Lower lobe of right lung (tissue), 2 donors: ENCODE measurements at regions not wholly inside any gene's neighbourhood (a gene's known extent, or its start where the extent isn't known, plus 50 kb on each side); places are given as distances from the start of the nearest gene placed in this dataset.
A peak's percentile ranks its signal among the peaks of the same experiment; 100 is the strongest.
"Not testable (repeated sequence)": the region's sequence is repeated elsewhere in the genome, so short reads cannot be mapped to it uniquely, and the experiment has no call there.

Experiments used
- ATAC-seq, 2 donors: fragments of 200-7000 bp; cut with Tn5 transposase; one replicate each; pipeline ENCODE4 v1.9.1; 2020 to 2022; ENCODE audit warnings: mild to moderate bottlenecking in 2 of 2, moderate library complexity in 2 of 2
- DNase-seq: peaks from one replicate; pipeline ENCODE4 v3.0.0-alpha.2; 2020
- H3K27ac ChIP-seq: fragments of 200-600 bp; one replicate; pipeline ENCODE4 v1.8.0; 2022
- H3K27me3 ChIP-seq: fragments of 200-600 bp; one replicate; pipeline ENCODE4 v1.8.0; 2022; ENCODE audit warnings: low read depth
- H3K36me3 ChIP-seq: fragments of 200-600 bp; one replicate; pipeline ENCODE4 v1.8.0; 2022; ENCODE audit warnings: mild to moderate bottlenecking
- H3K4me1 ChIP-seq: fragments of 200-600 bp; one replicate; pipeline ENCODE4 v1.8.0; 2022
- H3K4me3 ChIP-seq: fragments of 200-600 bp; one replicate; pipeline ENCODE4 v1.8.0; 2022; ENCODE audit warnings: mild to moderate bottlenecking
- H3K9me3 ChIP-seq: fragments of 200-600 bp; one replicate; pipeline ENCODE4 v1.8.0; 2022
- intact Hi-C: fragments of 100-400 bp; cut with DNase I; formaldehyde crosslinking; loops from one replicate; pipeline ENCODE4 v1.11.0; 2022
- TF ChIP-seq, protein P1 (sequence below): fragments of 200-600 bp; IDR thresholded peaks from one replicate; pipeline ENCODE4 v1.8.0; 2022; ENCODE audit warnings: antibody characterized with exemption, mild to moderate bottlenecking
- donor health status: DM: no; HTN: yes; CAD: no; lungs with severe emphysema.

DNA sequence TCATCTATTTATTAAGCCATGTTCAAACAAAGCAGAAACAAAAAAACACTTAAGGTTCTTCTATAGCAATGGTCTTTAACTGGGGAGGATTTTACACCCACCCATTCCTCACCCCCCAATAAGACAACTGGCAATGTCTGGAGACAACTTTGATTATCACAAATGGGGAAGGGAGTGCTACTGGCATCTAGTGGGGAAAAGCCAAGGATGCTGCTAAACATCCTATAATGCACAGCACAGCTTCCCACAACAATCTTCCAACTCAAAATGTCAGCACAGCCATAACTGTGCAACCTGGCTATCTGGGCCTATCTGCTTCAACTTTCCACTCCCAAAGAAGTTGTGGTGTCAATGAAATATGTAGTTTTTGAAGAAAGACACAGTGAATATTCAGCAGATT, 1044.4 kb downstream of the CDH8 start:
- Histone ChIP-seq H3K4me1 (no peaks in the 10 kb centered on the region), H3K27me3 (no peaks in the 10 kb centered on the region), H3K4me3 (no peak overlapping the region), H3K9me3 (no peaks in the 10 kb centered on the region), H3K27ac (no peak overlapping the region), H3K36me3 (no peaks in the 10 kb centered on the region)
- DNase-seq (no peak), ATAC-seq (no peak)
- TF ChIP-seq, protein P1, sequence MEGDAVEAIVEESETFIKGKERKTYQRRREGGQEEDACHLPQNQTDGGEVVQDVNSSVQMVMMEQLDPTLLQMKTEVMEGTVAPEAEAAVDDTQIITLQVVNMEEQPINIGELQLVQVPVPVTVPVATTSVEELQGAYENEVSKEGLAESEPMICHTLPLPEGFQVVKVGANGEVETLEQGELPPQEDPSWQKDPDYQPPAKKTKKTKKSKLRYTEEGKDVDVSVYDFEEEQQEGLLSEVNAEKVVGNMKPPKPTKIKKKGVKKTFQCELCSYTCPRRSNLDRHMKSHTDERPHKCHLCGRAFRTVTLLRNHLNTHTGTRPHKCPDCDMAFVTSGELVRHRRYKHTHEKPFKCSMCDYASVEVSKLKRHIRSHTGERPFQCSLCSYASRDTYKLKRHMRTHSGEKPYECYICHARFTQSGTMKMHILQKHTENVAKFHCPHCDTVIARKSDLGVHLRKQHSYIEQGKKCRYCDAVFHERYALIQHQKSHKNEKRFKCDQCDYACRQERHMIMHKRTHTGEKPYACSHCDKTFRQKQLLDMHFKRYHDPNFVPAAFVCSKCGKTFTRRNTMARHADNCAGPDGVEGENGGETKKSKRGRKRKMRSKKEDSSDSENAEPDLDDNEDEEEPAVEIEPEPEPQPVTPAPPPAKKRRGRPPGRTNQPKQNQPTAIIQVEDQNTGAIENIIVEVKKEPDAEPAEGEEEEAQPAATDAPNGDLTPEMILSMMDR: no peak
- intact Hi-C loops: no loop called here

DNA sequence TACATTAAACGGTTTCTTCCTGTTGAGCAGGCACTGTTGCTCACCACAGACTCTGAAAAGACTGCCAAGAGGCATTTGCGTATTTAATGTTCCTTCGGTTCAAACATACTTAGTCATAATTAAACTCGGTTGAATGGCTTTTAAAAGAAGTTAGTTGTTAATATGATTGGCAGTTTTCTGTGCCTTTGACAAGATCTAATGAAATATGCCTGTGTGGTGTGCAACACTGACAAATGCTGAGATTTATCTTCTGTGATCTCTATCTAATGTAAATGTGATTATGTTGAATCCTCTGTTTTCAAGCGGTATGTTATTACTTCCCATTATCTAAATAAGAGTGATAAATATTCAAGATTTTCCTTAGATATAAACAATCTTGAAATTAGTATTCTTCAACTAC, 1046.6 kb downstream of the CDH8 start:
- no peak for ATAC-seq
- intact Hi-C loops: no loop called here

DNA sequence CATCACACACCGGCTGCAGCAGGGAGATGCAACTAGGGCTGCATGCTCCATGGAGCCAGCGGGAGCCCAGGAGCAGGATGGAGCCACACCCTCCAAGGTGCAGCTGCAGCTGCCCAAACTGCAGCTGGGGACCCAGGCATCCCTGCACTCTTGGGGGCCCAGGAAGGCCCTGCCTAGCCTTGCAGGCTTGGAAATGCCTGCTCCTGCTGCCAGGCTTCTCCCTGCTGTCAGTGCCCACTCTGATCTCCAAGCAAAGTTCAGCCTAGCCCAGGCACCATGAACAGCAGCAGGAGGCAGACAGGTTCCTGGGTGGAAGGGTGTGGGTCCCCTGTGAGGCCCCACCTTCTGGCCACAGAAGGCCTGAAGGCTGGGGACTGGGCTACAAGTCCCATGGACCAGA, 1057.1 kb downstream of the CDH8 start:
- Histone ChIP-seq H3K27ac (no peak overlapping the region), H3K4me1 (no peaks in the 10 kb centered on the region), H3K27me3 (no peaks in the 10 kb centered on the region), H3K9me3 (no peaks in the 10 kb centered on the region), H3K4me3 (no peak overlapping the region), H3K36me3 (no peaks in the 10 kb centered on the region)
- DNase-seq (no peak), ATAC-seq (no peak)
- intact Hi-C loops: no loop called here
- TF ChIP-seq, protein P1: no peak

More for the DNA sequence above, 1046.6 kb downstream of the CDH8 start:
- DNase-seq: no peak
- Histone ChIP-seq H3K27me3 (no peaks in the 10 kb centered on the region), H3K4me1 (no peaks in the 10 kb centered on the region), H3K4me3 (no peak overlapping the region), H3K9me3 (no peaks in the 10 kb centered on the region), H3K27ac (no peak overlapping the region), H3K36me3 (no peaks in the 10 kb centered on the region)
- TF ChIP-seq, protein P1: no peak

DNA sequence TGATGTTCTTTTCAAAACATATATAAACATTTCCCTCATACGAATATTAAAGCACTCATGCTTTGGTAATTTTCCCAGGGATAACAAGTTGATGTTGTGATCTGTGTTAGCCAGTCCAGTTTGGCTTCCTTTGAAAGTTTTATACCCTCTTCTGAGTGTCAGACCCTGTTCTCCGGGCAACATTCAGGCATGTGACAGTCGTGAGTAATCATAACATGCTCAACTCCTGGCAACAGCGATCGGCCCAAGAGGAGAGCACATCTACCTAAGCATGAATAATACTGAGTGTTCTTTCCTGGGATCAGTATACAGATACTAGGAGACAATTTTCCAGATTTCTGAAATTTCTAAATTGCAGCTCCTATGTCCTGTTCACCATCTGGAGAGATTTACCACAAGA, 1086.4 kb downstream of the CDH8 start:
- H3K27ac ChIP-seq: no peak overlapping the region
- intact Hi-C loops: no loop called here
- H3K4me3 ChIP-seq: no peak overlapping the region
- H3K9me3 ChIP-seq: peaks cover 3% of the 10 kb centered on the region
- no peak for ATAC-seq
- TF ChIP-seq, protein P1: no peak
- no peaks in the 10 kb centered on the region for H3K27me3 ChIP-seq
- H3K4me1 ChIP-seq: no peaks in the 10 kb centered on the region
- H3K36me3 ChIP-seq: no peaks in the 10 kb centered on the region
- DNase-seq: no peak

DNA sequence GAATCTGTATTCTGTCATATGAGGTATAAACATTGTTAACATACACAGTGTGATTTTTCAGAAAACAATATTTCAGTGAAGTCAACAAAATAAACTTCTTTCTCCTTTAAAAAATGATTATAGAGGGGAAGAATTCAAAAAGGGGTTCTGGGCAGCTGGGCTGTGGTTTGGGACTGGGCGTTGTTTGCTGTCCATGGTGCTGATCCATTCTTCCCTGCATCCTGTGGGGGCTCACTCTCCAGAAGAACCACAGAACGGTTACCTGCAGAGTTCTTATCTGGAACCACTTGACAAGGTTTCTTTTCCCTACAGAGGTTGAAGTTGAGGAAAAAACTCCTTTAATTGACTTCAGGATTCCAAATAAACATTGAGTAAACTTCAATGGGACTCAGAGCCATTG, 1091.0 kb downstream of the CDH8 start:
- no peaks in the 10 kb centered on the region for H3K36me3 ChIP-seq
- TF ChIP-seq, protein P1: no peak
- H3K27ac ChIP-seq: no peak overlapping the region
- H3K27me3 ChIP-seq: no peaks in the 10 kb centered on the region
- H3K9me3 ChIP-seq: peaks cover 3% of the 10 kb centered on the region
- H3K4me1 ChIP-seq: no peaks in the 10 kb centered on the region
- ATAC-seq (no peak), DNase-seq (no peak)
- H3K4me3 ChIP-seq: no peak overlapping the region
- intact Hi-C loops: no loop called here

DNA sequence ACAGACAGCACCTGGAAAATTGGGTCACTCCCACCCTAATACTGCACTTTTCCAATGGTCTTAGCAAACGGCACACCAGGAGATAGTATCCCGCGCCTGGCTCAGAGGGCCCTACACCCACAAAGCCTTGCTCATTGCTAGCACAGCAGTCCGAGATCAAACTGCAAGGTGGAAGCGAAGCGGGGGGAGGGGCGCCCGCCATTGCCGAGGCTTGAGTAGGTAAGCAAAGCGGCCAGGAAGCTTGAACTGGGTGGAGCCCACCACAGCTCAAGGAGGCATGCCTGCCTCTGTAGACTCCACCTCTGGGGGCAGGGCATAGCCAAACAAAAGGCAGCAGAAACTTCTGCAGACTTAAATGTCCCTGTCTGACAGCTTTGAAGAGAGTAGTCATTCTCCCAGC, 1100.0 kb downstream of the CDH8 start:
- ATAC-seq, intact Hi-C loops, H3K36me3 ChIP-seq, H3K4me3 ChIP-seq, H3K27me3 ChIP-seq, H3K27ac ChIP-seq, H3K4me1 ChIP-seq, H3K9me3 ChIP-seq: not testable (repeated sequence)
- peak; percentile 38 for DNase-seq
